AG20443 (cell line): ENCODE measurements at regions not wholly inside any gene's neighbourhood (a gene's known extent, or its start where the extent isn't known, plus 50 kb on each side); places are given as distances from the start of the nearest gene placed in this dataset.

Experiments
- DNase-seq: peaks from one replicate; pipeline ENCODE4 v3.0.0; 2012; ENCODE audit warnings: low spot score, mixed read lengths

GRCh38 chr7:52700349-52700748 lies 335.1 kb upstream of the POM121L12 start:
- no peak for DNase-seq

- no peak for DNase-seq
These were observed 339.3 kb upstream of the POM121L12 start for GRCh38 chr7:52695973-52696595.

DNA sequence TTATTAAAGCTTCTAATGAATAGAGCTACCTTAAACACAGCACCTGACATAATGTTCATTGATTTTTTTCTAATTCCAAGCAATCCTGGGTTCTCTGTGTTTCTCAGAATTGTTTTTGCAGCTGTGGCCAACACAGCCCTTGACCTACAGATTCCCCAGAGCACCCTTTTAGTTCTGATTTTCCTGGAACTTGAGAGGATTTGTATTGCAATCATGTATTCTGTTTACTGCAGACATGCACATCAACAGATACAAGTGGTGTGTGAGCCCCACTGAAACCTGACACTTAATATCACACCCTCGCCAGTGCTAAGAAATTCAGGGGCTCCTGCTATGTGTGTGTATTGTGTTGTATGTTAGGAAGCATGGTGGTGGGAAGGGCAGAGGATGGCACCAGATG lies 344.2 kb upstream of the POM121L12 start:
- DNase-seq: no peak

DNA sequence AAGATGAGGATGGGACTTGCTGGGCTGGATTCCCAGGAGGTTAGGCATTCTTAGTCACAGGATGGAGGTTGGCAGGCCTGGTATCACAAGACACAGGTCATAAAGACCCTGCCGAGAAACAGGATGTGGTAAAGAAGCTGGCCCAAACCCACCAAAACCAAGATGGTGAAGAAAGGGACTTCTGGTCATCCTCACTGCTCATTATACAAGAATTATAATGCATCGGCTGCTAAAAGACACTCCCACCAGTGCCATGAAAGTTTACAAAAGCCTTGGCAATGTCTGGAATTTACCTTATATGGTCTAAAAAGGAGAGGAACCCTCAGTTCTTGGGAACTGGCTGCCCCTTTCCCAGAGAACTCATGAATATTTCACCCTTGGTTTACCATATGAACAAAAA lies 345.5 kb upstream of the POM121L12 start:
- DNase-seq: no peak

GRCh38 chr7:52685333-52685732 lies 350.1 kb upstream of the POM121L12 start:
- no peak for DNase-seq

DNA sequence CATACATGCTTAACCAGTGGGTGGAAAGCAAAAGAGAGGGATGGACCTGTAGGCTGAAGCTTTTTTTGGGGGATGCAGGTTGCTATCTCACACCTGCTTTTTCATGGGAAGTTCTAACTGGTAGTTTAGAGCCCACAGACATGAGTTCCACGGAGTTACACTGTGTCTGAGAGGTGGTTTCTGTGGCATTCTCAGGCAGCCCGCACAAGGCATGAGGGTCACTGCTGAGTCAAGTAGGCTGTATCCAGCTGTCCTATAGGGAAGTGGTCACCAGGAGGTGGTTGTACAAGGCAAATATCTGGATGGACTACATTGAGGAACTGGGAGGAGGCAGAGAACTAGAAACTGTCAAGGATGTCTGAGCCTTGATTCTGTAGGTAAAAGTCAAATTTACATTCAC lies 351.0 kb upstream of the POM121L12 start:
- no peak for DNase-seq

DNA sequence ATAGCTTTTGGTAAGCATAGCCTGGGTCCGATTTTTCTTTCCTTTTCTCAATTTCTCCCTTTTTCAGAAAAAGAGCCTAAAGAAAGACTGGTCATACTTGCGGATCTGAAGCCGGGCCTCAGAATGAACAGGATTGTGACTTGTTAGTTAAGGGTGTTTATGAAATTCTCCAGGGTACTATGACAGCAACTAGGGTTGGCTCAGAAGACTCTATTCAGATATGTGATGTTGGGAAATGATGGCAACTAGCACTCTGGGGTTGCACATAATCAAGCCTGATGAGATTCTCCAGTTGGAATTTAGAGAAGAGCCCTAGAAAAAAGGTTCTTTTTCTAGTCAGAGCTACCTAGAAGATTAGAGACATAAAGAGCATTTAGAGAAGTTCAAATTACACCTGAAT lies 352.4 kb upstream of the POM121L12 start:
- DNase-seq: no peak

DNA sequence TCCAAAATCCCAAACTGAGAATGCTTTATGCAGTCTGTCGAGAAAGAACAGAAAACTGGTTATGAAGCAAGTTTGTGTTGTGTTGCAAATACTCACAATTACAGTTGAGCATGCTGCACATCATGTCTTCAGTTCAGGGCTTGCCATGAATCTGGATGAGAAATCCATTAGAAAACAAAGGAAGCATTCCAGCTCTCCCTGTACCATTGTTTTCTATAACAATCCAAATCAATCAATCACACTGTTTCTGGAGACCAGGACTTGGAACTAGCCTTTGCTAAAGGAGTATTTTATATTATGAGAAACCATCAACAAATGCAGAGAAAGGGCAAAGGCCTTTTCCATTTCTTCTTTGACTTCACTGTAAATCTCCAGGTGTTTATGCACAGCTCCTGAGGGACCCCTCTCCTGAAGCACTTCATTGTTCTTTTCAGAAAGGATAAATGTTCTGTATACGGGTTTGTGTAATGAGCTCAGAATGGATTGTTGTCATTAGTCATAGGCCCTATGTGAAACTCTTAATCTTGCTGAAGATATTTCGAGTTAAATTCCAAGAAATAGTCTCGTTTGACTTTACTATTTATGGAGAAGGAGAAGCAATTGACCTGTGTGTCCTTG lies 364.7 kb upstream of the POM121L12 start:
- no peak for DNase-seq

- no peak for DNase-seq
These were observed 366.4 kb upstream of the POM121L12 start for GRCh38 chr7:52669031-52669430.

DNA sequence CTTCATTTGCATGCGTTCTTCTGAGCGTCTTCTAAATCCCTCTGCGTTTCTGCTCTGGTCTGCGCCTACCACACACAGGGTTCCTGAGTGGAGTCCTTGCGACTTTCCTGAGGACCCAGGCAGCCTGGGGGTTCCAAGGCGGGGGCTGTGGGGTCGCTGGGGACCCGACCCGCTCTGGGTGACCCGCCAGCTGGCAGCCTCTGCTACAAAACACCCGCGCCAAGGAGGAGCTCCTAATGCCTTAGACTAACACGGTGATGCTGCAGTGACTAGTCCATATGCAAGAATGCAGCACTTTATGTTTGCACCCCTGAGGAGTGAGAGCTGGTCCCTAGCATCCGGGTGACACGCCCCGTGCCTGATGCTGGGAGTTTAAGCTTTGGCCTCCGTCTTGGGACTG lies 367.0 kb upstream of the POM121L12 start:
- DNase-seq: no peak

DNA sequence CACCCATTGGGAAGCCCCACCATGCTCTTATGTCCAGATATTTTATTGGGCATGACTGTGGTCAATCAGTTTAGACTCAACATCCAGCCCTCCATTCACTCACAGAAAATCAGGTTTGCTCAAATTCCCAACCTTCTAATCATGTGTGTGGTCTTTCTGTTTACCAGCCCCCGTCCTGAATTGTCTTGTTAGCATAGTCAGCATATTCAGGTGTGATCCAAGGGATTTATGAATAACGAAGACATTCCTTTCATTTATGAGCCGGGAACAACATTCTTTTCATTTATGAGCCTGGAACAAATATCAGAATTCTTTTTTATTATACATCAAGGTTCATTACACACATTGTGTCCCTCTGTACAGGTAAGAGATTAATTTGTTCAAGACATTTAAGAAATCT lies 376.3 kb upstream of the POM121L12 start:
- no peak for DNase-seq

- no peak for DNase-seq
These were observed 379.3 kb upstream of the POM121L12 start for GRCh38 chr7:52656098-52656497.

DNA sequence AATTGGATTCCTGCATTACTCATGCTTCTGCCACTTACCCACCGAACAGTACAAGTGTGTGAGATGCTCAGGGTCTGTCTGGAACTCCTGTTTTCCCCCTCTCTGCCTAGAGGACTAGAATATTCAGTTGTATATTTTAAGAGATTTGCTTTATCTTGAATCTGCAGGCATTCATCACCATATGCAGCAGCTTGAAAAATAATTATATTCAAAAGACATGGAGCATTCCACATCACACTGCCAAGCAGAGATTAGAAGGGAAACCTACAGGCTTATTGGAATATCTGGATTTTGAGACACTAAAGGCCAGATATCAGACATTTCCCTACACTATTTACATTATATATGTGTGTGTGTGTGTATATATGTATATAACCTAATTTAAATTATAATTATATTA lies 382.8 kb upstream of the POM121L12 start:
- no peak for DNase-seq

DNA sequence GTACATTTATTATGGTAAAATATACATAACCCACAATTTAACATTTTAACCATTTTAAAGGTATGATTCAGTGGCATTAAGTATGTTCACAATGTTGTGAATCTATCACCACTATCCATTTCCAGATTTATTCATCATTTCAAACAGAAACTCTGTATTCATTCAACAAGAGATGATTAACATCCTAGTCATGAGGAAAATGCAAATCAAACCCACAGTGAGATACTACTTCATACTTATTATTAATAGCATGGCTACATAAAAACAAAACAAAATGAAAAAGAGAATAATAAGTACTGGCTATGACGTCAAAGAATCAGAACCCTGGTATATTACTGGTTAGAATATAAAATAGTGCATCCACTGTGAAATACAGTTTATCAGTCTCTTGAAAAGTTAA lies 386.6 kb upstream of the POM121L12 start:
- no peak for DNase-seq

- no peak for DNase-seq
These were observed 388.4 kb upstream of the POM121L12 start for GRCh38 chr7:52647046-52647445.

GRCh38 chr7:52639981-52640380 lies 395.5 kb upstream of the POM121L12 start:
- no peak for DNase-seq

DNA sequence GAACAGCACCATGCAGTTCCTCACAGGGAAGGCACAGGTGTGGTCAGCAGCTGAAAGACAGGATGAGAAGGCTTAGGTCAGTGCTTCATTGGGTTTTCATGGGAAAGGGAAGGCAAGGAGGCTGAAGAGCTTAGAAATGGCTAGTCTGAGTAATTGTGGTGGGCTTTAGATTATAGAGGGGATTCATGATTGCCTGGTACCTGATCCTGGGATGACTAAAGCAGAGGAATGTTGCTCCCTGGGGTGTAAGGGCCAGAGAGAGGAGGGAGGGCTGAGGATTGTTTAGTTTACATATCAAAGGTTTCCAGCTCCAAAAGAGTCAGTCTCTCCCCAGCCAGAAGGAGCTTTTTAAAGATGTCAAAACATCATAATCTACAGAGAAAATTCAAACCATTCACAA lies 396.3 kb upstream of the POM121L12 start:
- no peak for DNase-seq

DNA sequence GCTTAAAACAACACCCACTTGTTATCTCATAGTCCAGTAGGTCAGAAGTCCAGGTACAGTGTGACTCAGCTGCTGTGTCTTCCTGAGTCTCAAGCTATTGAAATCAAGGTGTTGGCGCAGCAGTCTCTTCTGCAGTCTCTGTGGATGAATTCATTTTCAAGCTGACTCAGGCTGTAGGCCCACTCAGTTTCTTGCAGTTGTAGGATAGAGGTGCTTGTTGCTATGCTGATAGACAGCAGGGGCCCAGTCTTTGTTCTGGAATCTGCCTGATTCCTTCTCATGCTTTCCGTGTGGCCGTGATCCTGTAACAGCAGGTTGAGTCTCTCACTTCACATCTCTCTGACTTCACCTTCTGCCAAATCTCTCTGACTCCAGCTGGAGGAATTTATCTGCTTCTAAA lies 400.4 kb upstream of the POM121L12 start:
- no peak for DNase-seq

DNA sequence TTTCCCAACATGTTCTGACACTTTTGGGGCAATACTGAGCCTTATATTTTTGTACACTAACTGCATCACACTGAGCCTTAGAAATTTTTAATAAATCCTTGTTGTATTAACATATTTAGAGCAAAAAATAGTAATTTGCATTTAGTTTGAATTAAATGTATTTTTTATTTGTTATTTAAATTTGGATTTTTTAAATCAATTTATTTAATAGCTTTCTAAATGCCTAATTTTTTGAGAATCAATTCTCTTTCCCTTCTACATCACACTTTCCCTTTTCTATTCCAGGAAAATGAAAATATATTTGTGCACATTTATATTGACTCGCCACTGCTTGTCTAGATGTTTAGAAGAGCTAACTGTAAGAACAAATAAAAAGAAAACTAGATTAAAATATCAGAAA lies 414.6 kb upstream of the POM121L12 start:
- no peak for DNase-seq

- no peak for DNase-seq
These were observed 418.9 kb upstream of the POM121L12 start for GRCh38 chr7:52616552-52616951.

DNA sequence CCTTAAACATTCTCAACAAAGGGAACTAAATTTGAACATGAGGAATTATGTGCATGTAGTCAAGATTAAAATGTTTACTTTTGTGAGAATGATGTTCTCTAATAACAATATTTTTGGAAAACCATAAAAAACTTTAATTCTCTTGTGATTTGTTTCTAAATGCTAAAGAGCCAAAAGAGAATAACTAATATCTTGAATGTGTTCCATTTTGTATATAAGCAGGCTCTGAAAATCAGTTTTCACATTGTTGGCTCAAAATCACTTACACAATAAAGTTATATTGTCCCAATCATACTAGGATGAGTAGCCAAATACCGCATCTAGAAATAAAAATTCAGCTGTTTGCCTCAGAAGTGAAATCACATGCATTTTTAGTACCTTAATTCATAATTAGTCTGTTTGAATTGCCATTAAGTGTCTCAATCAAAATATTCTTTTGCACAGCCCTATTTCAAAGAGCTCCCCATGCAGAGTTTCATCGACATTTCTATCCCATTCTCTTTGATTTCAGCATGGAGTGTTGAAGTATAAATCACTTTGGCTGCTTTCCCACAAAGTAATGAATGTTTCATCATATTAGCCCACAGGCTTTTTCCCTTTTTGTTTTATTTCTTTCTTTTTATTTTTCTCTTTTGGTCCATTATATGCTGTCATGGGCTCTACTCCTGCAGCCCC lies 420.3 kb upstream of the POM121L12 start:
- no peak for DNase-seq

- no peak for DNase-seq
These were observed 425.9 kb upstream of the POM121L12 start for GRCh38 chr7:52609511-52609910.

- DNase-seq: no peak
These were observed 442.7 kb upstream of the POM121L12 start for GRCh38 chr7:52592698-52593097.

DNA sequence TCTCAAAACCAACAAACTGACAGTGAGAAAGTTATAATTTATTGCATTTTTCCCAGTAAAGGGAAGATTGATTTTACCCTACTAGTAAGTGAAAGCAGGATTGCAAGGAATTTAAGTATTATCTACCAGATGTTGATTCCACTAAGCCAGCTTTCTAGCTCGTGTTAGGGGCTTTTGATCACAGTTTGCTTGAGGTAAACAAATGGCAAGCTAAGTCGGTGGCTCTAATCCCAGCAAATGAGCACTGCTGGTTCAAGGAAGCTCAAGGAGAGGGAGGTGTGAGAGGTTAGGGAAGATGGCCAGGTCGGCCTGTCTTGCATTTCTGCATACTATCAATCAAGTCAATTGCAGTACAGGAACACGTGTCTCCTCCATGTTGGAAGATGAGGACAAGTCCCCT lies 448.7 kb upstream of the POM121L12 start:
- DNase-seq: no peak
